Activated effector memory CD4-positive, alpha-beta T cell treated with Interleukin-2 at 50 U/mL for 16 hours (primary cell): ENCODE measurements at regions not wholly inside any gene's neighbourhood (a gene's known extent, or its start where the extent isn't known, plus 50 kb on each side); places are given as distances from the start of the nearest gene placed in this dataset.

ENCODE experiments used
- DNase-seq: peaks from one replicate; pipeline ENCODE4 v3.0.0-alpha.2; 2020

DNA sequence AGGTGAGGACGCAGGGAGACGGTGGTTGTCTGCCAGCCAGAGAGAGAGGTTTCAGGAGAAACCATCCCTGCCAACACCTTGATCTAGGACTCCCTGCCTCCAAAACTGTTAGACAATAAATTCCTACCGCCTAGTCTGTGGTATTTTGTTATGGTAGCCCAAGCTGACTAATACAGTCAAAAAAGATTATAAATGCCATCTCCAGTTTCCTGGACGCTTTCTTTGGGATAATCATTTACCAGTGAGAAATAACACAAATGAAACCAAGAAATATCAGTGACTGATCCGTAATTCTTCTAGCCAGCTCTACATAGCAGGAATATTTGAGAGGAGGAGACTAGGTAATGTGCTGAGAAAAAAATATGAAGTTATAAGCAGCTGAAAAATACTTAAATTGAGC is 707.8 kb upstream of the LMCD1 start:
- DNase-seq, result no peak

DNA sequence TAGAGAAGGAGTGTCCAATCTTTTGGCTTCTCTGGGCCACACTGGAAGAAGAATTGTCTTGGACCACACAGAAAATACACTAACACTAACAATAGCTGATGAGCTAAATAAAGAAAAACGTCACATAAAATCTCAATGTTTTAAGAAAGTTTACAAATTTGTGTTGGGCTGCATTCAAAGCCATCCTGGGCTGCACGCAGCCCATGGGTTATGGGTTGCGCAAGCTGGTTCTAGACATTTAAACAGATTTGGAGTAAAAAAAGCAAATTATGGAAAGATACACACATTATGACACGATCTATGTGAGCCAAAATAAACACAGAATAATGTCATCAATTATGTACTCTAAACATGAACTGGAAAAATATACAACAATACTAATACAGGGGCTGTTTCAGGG is 703.3 kb upstream of the LMCD1 start:
- DNase-seq, result no peak

DNA sequence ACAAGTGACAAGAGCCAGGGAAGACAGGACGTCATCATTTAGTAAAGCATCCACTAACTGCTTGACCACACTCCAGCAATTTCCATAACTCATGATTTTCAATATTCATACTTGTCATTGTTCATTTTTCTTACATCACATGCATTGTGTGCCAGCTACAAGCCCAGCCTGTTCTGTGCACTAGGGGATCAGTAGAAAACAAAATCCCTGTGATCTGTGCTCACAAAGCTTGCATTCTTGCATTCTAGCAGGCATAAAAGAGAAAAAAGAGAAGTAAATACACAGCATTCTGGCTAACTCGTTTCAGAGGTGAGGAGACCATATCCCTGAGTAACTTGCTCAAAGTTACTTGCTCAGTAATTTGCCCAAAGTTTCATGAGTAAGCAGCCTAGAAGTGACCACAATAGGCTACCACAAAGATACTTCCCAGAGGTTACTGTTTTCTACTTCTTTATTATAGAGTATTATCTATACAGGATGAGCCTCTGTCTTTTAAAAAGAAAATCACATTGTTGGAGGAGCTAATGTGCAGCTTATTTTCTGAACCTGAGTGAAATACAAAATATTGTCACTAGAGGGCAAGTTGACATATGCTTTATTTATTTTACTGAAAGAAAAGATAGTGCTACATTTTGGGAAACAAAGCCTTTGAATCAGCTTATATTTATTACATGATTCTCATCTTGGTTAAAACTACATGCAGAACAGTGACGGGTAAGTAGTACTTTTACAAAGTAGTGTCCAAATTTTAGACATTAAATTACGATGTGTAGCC is 701.4 kb upstream of the LMCD1 start:
- DNase-seq, result no peak

DNA sequence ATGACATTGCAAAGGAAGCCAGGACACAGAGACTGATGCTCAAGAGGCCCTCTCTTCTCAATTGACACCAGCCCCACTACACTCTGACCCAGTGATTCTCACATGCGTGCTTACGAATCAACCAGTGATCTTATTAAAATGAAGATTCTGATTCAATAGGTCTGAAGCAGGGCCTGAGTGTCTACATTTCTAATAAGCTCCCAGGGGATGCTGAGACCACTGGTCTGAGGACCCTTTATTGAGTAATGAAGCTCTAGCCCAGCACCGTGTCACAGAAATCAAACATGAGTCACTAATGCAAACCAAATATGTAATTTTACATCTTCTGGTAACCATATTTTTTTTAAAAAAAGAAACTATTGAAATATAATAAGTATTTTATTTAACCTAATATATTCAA is 689.1 kb upstream of the LMCD1 start:
- DNase-seq, result no peak

DNA sequence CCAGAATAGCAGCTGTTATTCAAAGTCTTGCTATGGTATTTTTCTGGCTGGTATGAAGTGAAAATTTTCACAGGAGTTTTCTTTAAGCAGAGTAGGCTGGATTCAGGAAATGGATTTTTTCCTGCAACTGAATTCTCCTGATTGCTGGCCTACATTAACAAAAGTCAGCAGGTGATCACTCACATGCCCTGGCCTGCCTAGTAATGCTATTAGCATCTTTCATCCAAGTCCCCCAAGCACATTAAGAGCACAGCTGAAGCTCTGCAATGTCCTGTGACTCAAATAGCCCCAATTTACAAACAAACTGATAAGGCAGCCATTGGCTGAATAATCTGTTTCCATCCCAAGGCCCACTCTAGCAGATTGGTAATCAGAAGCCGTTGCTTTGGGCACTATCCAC is 688.3 kb upstream of the LMCD1 start:
- no peak for DNase-seq

DNA sequence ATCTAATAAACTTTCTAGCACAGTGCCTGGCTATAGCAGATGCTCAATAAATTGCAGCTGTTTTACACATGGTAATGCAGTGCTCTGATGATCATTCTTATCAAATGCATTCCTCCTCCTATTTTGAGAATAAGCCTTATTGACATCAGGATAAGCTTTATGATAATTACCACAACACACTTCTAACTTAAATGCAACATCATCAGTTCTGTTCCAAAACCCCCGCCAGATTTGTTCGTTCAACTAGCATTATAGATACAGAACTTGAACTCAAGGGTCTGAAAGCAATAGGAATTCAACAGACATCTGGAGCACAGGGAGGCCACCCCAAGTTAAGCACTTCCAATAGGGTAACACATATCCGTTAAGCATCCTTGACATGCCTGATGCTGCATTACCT is 684.4 kb upstream of the LMCD1 start:
- no peak for DNase-seq

DNA sequence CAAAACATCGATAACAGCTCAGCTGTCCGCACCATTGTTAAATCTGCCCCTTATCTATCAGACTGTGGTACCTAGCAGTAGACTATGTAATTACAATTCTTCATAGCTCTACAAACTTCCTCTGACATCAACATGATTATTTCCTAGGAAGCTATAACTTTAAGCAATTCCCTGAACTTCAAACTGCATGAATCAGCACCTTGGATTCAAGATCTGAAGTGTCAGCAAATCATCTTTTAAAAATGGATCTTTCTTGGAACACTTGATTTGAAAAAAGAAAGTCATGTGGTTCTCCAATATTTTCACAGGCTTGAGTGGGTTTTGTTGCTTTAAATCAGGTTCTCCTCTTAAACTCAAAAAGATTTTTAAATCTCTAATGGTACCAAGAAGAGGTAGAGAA is 680.7 kb upstream of the LMCD1 start:
- no peak for DNase-seq

DNA sequence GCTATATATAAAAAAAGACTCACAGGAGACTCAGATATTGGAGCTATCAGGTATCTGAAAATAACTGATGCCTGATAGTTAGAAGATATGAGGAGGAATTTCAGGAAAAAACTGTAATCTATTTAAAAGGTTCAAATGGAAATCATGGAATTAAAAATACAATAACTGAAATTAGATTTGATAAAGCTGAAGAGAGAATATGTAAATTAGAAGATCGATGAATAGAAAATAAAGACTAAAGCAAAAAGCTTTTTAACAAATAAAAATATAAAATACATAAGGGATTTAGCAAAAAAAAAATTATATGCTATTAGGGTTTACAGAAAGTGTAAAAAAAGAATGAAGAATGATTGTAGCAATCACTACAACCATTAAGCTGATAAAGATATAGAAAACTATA is 679.8 kb upstream of the LMCD1 start:
- DNase-seq, result no peak

DNA sequence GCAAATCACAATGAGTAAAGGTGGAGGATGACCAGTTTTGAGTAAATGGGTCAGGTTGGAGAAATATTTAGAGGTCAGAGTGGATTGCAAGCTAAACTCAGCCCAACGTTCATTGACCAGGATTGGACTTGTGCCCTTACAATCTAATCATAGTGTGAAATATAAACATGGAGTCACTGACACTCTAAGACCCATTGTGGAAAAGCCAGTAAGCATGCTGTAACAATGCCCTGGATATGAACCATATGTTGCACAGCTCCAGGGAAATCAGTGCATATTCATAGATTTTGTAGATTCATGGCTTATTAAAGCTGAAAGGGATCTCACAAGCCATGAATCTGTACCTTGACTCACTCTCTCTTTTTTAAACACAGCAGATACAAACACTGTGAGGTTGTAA is 660.2 kb upstream of the LMCD1 start:
- no peak for DNase-seq

DNA sequence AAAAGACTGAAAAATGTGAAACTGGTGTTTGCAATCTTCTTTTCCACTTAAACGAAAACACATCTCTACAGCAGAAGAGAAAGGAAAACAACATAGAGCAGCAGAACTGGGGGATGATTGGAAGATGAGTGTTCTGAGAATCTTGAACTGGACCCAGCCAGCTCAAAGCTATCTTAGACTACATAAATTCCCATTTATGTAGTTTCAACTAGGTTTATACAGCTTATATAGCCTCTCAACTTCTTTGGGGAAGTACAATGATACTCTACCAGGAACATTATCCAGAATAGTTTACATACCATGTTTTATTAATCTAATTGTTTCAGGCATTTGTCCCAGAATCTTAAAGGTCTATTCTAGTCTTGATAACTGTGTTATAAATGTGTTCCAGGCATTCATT is 658.2 kb upstream of the LMCD1 start:
- no peak for DNase-seq

DNA sequence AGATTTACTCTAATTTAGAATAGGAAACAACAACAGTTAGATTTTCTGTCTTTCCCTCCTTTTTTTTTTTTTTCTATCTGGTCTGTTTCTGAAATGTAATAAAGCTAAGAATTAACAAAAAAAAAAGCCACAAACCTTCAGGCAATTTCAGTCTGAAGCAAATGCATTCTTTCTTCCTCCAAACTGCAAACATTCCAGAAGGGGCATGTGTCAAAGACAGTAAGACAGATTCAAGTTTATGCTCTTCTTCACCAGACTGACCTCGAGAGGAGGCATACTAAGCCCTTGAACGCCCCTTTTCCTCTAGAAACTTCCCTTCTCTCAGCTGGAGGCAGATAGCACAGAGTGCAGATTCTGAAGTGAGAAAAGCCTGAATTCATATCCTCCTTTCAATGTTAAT is 654.6 kb upstream of the LMCD1 start:
- DNase-seq, result no peak

DNA sequence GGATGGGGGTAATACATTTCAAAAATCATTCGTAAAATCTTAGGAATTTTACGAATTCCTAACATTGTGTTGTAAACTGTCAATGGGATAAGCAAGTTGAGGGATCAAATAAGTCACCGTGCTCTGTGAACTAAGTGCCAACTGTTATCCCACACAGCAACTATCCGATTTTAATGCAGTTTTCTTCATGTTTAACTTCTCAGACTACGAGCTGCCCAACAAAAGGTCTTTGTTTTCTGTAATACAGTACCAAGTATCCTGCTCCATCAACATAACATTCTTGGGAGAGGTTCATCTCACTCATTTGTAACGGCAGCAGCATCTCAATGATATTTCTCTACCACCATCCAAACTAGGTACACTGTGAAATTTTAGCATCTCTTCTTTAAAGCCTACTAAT is 654.1 kb upstream of the LMCD1 start:
- DNase-seq, result no peak

DNA sequence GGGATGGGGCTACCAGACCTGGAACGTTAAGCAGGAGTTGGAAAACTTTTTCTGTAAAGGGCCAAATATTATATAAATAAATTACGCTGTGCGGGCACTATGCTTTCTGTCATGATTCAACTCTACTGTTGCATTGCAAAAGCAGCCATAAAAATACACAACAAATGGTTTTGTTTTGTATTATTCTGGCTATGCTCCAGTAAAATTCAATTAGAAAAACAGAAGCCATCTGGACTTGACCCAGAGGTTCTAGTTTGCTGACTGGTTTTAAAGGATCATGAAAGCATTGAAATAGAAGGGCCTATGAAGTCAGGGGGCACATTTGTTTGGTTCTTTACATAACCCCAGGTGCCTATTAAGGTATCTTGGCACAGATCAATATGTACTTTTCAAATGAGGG is 647.4 kb upstream of the LMCD1 start:
- DNase-seq, result no peak

DNA sequence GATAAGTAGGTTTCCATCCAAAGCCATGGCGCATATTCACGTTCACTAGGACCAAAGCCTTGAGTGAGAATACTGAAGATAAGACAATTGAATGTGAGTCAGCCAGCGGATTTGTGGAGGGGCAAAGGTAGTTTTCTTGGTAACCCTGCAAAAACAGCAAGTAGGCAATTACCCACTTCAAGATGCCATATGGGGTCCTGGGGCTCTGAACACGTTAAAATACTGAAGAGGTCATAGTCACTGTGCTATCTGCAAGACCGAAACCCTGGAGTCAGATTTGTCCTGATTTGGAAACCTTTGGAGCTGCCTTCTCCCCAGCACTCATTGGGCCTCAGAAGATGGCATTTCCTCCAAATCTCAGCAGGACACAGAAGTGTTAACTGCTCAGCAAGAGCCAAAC is 646.9 kb upstream of the LMCD1 start:
- DNase-seq, result no peak

DNA sequence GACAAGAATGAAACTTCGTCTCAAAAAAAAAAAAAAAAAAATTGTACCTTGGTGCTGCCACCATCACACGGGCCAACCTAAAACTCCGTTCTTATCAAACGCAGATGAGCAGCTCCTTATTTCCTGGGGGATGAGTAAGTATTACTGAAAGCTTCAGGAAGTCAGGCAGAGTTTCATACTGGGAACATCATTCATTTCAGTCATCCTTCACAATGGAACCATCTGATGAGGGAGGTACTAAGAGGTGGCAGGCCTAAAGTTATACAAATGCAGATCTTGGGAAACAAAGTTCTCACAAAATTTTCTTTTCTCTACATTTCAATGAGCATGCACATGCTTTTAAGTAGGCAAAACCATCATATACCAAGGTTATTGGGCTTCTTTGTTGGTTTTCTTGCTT is 636.0 kb upstream of the LMCD1 start:
- DNase-seq, result no peak

DNA sequence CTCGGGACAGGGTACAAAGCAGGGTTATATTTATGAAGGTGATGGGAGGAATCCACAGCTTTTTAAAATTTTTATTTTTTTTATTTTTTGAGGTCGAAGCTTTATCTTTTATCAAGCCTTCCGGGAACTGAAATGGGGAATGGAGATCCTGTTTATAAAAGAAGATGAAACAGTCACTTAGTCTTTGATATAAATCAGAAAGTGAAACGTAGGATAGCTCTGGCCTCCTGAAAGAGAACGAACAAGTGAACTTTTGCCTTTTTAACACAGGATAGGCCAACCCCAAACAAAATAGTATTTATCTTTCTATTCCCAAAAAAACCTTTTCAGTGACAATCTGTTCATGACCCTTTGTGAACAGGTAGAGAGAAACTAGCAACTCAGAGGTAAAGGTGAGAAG is 634.0 kb upstream of the LMCD1 start:
- DNase-seq, result no peak

DNA sequence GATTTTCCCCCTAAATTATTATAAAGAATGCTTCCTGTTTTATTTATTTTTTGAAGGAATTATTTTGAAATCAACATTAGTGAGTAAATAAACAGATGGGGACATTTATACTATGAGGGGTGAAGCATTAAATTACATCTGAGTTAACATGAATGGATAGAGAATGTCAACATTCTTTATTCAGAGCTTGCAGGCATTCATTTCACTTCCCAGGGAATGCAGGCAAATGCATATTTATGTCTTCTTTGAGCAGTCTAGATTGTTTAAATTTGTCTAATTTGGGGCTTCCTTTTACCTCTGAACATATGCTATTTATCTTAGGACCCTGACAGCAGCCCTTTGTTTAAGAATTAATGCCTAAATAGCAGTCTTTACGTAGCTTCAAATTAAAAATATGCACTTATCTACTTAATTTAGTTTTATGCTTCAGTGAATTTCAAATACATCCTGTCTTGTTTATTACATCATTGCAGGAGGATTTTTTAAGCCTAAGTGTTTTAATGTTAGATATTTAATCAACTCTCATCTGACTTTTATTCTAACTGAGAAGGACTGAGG is 630.5 kb upstream of the LMCD1 start:
- no peak for DNase-seq

DNA sequence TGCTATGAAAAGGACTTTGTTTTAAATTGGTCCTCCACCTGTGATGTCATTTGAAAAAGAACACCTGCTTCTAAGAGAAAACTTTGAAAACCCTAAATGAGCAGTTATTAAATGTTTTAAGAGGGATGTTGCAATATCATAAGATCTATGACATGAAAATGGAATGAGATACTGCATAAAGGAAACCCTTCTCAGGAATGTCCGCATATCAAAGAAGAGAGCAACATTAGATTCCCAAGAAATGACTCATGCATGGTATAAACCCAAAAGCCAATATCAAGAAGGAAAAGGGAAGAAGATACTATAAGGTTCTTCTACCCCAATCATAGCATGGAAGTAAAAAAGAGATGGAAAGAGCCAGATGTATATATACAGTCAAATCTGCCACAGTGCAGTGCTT is 627.5 kb upstream of the LMCD1 start:
- DNase-seq, result no peak

DNA sequence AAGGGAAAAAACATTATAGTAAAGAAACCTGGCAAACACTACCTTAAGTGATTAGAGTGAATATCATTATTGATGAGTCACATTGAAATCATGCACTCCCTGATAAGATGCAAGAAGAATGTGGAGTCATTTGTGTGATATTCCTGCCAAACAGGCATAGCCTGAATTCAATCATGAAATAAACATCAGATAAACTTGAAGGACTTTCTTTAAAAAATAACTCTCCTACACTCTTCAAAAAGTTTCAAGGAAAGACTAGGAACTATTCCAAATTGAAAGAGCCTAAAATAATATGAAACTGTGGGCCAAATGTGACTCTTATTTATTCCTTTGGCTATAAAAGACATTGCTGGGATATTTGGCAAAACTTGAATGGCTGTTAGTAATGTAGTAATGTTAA is 625.7 kb upstream of the LMCD1 start:
- no peak for DNase-seq

DNA sequence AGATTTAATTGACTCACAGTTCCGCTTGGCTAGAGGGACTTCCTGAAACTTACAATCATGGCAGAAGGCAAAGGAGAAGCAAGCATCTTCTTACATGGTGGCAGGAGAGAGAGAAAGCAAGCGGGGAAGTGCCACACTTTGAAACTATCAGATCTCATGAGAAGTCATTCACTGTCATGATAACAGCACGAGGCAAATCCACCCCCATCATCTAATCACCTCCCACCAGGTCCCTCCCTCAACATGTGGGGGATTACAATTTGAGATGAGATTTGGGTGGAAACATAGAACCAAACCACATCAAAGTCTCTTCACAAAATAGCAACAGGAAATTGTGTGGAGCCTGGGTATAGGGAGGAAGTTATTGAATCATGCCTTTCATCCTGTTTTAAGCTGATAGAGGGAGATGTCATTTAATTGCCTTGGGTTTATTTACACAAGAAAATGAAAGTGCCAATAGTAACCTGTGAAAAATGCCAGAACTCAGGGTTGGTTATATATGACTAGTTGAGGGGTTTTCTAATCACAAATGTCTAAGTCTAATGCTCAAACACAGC is 624.8 kb upstream of the LMCD1 start:
- peak; percentile 37 for DNase-seq

DNA sequence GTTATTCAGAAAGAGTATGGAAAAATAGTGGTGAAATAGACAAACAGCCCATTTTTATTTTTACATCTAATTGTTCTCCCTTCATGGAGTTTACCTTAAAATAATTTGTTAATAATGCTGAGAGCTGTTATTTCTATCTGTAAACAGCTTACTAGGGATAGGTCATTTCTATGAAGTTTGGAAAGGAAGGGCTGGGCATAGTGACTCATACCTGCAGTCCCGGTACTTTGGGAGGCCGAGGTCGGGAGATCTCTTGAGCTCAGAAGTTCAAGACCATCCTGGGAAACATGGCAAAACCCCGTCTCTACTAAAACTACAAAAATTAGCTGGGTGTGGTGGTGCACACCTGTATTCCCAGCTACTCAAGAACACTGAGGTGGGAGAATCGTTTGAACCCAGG is 624.3 kb upstream of the LMCD1 start:
- no peak for DNase-seq

DNA sequence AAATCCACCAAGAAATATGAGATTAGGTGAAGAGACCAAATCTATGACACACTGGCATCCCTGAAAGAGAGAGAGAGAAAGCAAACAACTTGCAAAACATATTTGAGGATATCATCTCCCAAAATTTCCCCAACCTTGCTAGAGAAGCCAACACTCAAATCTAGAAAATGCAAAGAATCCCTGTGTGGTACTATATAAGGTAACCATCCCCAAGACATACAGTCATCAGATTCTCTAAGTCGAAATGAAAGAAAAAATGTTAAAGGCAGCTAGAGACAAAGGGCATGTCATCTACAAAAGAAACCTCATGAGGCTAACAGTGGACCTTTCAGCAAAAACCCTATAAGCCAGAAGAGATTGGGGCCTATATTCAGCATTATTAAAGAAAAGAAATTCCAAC is 622.1 kb upstream of the LMCD1 start:
- DNase-seq, result no peak

DNA sequence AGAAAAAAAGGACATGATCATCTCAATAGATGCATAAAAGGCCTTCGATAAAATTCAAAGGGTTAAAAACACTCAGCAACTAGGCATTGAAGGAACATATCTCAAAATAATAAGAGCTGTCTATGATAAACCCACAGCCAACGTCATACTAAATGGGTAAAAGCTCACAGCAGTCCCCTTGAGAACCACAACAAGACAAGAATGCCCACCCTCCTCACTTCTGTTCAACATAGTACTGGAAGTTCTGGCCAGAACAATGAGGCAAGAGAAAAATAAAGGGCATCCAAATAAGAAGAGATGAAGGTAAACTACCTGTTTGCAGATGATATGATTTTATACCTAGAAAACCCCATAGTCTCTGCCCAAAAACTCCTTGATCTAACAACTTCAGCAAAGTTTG is 619.7 kb upstream of the LMCD1 start:
- no peak for DNase-seq

DNA sequence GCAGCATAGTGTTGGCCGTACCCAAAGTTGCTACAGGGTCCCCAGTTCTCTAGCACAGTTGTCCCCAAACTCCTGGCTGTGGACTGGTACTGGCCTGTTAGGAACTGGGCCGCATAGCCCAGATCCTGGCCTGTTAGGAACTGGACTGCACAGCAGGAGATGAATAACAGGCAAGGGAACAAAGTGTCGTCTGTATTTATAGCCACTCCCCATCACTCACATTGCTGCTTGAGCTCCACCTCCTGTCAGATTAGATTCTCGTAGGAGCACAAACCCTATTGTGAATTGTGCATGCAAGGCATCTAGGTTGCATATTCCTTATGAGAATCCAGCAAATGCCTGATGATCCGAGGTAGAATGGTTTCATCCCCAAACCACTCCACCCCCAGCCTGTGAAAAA is 604.0 kb upstream of the LMCD1 start:
- no peak for DNase-seq

DNA sequence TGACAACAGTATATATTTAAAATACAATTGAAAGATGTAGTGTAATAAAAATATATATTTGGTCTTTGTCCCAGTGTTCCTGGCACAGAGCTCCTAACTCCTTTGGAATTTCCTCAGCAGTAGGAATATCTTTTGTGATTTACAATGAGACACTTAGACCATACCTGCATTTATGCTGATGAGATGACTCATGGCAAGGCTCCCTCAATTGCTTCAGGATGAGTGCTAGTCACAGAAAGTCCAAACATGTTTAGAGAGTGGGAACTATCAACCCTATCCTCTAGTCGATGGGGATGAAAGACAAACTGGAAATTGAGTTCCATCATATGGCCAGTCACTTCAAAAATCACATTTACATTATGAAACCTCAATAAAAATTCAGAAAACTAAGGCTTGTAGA is 588.3 kb upstream of the LMCD1 start:
- no peak for DNase-seq
